ENCODE measurements at regions not wholly inside any gene's neighbourhood (a gene's known extent, or its start where the extent isn't known, plus 50 kb on each side); places are given as distances from the start of the nearest gene placed in this dataset.

DNA sequence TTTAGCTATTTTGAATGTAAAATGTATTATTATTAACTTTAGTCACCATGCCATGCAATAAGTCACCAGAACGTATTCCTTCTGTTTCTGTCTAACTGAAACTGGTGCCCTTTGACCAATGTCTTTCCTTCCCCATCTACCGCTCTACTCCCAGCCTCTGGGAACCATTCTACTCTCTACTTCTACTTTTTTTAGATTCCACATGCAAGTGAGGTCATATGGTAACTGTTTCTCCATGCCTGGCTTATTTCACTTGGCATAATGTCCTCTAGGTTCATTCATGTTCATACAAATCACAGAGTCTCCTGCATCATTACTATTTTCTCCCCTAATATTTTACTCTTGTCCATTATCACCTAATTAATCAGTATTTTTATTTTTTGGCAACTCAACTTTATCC, 160.1 kb downstream of the TMX1 start:
- no peak for DNase-seq

DNA sequence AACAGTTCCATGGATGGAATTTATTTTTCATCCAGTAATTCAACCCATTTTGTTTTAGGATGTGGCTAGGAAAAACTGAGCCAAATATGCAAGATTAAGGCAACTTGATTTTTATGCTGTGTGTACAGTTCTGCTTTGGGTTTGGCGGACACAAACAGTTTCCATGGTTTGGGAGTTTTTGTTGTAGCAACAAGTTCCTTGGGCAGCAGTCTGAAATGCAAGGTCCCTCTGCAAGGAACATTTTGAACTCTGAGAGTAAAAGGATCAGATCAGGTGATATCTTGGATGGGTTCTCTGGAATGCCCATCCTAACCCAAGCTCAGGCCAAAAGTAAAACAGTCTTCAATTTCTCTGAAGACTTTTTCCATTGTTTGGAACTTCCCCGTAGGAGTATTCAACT, 161.2 kb downstream of the TMX1 start:
- DNase-seq = no peak

DNA sequence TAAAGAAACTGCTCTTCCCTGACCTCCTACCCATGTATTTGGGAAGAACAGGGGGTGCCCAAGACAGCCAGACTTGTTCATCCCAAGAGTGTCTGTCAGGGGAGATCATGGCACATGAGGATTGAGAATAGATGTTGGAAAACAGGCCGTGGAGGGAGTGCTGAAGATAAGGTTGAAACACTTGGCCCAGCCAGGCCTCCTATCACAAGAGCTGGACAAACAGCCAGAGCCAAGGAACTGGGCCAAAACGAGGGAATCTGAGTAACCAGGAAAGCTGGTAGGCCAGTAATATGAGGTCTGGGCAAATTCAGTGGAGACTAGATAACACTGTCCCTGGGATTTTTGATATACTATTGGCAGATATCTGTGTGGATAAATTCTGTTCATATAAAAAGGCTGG, 161.7 kb downstream of the TMX1 start:
- no peak for DNase-seq

DNA sequence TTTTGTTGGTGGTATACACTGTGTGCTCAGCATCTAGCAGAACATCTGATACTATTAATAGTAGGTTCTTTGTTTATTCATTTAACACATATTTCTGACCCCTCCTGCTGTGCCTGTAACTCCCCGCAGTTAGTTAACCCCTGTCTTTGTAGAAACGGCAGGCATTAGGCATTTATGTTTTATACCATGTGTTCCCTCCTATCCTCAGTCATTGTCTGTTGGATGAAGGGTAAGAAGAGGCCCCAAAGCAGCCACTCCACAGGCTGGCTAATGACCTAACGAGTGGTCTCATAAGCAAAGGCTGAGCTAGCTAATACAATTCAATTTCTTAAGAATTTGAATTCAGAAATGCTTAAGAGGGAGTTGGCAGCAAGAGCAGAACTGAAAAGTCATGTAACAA, 170.8 kb downstream of the TMX1 start:
- DNase-seq = no peak

DNA sequence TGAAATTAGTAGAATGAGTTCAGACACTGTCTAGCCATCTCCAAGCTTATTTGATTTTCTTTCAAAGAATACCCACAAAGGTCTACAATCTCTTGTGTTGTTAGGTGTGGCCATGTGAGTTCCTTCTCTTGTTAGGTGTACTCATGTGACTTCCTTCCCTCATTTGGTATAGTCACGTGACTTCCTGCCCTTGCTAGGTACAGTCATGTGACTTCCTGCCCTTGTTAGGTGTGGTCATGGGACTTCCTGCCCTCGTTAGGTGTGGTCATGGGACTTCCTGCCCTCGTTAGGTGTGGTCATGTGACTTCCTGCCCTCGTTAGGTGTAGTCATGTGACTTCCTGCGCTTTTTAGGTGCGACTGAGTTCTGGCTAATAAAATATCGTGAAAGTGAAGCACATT, 179.6 kb downstream of the TMX1 start:
- DNase-seq = no peak

DNA sequence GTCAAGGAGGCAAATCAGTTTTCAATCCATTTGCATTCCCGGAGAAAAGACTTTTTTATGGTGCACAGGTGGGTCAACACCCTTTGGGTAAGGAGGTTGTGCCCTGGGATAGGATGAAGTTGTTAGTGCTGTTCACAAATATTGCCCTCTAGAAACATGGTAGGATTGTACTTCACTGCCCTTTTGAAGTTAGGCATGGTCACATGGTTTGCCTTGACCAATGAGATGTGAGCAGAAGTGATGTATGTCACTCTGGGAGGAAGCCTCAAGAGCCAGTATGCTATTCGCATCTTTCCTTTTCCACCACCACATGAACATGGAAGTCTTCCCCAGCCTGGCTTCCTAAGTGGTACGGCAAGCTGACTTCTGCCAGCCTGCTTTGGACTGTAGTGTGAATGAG, 182.7 kb downstream of the TMX1 start:
- no peak for DNase-seq

DNA sequence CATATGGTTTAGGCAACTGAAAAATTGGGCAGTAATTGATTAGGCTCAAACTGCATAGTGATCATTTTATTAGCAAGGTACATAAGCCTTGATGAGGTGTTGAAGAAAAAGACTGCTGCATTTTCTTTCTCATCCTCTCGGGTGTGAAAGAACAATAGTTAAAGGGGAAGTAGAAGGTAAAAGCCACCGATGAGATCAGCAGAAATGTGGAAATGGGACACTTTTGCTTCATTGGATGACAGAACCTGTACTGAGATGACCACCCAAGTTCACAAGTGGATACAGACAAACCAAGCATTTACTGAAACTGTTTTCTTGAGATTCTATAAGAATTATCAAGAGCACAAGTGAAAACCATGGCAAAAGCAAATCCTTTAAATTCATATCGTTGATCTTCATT, 184.0 kb downstream of the TMX1 start:
- DNase-seq = no peak

DNA sequence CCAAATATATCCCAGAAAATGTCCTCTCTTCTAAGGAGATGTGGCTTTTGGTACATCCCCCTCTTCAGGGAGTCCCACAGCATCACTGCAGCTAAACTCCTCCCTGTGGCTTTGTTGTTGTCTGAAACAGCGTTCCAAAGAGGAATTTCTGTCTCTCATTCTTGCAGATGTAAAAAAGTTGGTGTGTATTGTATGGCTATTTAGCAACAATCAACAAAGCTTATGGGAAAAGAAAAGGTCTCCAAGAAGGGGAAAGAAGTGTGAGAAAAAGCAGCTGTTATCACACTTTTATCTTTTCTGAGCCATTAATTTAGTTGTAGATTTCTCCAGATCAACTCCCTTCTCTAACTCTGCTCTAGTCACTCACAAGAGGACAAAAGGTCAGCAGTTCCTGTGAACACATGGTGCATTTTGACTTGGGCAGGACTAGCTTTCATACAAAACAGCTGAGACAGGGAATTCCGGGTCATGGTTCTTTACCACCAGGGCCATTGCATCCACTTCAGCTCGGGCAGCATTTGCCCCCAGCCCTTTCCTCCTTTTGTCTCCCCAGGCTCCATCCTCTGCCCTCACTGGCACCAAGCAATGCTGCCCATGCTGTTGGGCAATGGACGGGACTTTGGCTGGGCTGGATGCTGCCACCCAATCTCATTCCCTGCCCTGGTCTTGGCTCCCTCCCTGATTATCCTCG, 184.7 kb downstream of the TMX1 start:
- DNase-seq = no peak

DNA sequence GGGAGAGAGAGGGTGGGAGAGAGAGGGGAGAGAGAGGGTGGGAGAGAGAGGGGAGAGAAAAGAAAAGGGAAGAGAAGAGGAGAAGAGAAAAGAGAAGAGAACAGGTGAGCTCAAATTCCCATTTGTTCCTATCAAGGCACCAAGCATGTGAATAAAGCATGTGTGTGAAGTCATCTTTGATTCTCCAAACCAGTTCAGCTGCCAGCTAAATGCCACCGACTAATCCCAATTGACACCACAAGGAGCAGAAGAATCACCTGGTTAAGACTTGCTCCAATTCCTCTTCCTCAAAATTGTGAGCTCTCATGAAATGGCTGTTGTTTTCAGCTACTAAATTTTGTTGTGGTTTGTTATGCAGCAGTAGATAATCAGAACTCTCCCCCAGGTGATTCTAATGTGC, 188.9 kb downstream of the TMX1 start:
- DNase-seq = no peak

DNA sequence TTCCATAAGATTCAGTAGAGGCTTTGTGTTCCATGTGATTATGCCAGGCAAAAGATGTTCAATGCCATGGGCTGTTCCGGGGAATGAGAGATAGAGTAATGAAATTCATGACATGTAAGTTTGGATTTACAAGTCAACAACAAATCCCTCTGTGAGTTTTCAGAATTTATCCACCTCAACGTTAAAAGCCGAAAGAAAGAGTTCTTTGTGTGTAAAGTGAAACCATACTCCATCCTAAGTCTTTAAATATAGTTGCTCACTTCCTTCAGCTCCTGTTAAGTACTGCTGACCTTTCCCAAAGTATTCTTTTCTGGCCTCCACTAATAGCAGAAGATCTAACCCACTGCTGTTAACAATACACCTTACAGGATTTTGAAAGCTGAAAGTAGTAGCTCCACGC, 190.0 kb downstream of the TMX1 start:
- DNase-seq = no peak

DNA sequence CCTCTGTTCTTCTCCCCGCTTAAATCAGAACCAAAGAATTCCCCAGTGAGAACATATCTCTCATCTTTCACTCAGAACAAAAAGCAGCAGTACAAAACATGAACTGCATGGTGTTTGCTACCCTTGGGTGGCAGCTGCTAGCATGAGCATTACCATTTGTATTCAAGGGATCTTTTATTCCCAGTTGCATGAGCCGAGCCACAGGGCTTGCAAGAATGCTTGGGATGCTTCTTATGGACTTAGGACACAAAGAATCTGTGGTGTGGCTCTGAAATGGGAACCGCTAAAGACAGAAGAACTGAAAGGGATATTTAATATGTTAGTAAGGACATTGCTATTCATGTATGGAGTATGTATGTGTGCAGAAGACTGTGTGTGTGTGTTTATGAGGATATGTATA, 190.6 kb downstream of the TMX1 start:
- DNase-seq = no peak

DNA sequence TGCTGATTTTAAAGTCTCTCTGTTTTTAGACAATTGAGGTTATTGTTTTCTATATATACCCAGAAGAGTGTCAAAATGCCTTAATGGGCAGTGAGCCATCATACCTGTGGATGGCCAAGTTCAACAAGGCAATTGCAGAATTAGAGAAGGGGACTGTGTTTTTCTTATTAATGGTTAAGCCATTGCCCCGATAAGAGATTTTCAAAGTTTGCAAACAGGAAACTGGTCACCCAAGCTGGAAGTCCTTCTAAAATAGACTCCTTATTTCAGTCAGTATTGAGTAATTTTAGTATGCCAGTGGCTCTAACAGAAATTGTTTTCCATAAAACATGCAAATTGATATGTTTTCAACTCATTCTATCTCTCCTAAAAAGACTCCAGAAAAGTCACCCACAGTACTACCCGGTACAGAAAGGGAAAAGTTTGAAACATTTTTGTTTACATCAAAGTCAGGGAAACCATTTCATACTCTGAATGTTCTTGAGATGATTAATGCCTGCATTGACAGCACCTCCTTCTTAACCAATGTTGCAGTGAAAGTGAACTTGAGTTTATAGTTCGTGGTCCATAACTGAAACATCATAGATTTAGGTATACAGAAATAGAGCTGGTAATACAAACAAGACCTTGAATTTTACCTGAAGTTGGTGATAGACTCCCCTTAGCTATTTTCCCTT, 191.1 kb downstream of the TMX1 start:
- no peak for DNase-seq

DNA sequence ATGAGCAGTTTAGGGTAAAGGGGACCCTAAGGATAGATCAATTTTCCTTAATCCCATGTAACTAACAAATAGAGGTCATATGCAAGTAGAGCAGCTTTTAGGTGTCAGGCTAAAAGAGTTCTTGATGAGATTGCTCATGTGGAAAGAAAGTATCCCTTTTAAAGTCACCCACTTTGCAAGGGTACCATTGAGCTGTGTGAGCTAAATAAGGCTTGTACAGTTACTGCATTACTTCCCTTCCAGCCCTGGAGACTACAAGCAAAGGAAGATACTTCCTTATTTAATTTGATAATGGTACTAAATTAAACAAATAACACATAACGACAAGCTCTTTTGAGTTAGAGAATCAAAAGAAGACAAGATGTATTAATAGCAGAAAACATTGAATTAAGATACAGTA, 191.7 kb downstream of the TMX1 start:
- no peak for DNase-seq

DNA sequence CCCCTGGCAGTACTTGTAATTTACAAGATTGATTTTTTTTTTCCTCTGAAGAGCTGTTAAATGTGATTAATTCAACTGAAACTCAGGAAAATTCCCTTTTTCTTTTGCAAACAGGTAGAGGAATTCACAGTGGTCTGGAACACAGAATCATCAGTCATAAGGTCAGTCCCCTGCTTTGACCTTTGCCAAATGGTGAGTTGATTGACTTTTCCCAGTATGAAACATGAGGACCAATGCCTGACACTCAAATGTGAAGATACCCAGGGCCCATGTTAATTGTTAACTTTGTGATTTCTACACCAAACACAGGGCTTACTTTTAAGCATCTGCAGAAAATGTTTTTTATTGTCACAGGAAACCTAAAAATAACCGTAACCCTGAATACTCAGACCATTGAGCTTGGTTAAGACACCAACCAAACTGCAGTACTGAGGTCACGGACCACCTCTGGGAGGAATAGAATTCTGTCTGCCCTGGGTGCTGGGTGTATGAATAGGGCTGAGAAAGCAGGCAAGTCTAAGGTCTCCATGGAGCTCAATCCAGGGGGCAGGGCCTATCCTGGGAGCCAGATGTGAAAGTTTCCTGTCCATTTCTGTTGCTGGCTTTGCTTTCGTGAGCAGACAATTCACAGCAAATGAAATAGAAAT, 192.4 kb downstream of the TMX1 start:
- DNase-seq = no peak

DNA sequence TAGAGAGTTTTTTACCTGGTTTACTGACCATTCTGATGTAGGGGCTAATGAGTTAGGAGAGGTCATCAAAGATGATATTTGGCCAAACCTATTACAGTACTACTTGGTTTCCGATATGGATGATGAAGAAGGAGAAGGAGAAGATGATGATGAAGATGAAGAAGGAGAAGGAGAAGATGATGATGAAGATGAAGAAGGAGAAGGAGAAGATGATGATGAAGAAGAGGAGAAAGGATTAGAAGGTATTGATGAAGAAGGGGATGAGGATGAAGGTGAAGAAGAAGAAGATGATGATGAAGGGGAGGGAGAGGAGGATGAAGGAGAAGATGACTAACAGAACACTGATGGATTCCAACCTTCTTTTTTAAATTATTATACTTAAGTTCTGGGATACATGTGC, 196.6 kb downstream of the TMX1 start:
- DNase-seq = no peak

DNA sequence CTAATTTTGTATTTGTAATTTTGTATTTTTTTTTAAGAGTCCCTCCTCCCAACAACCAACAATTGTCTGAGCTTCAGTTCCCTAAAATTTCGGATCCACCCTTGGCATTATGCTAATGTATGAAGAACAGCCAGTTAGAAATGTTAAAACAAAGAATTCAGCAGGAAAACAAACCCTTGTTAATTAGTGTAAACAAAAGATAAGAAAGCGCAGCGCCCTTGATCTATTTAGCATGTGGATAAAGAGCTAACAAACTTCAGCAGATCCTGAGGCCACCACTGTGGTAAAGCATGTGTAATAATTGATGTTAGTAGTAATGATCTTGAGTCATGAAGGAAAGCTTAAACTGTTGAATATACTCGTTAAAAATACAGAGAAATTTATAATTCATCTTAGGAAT, 199.8 kb downstream of the TMX1 start:
- DNase-seq = no peak

DNA sequence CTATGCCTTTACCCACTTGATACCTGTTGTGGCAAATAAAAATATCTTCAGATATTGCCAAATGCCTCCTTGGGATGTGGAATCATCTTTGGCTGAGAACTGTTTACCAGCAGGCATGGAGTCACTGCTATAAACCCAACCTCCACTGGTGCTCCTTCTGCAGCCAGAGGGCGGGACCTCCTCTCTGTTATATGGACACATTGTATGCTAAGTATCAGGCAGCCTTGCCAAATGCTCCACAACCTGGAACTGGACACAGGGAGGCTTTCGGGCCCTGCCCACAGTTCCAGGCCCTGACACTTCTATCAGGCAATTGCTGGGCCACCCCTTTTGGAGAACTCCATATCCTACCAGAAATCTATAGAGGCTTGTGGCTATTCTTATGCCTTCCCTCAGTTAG, 201.0 kb downstream of the TMX1 start:
- DNase-seq = no peak

DNA sequence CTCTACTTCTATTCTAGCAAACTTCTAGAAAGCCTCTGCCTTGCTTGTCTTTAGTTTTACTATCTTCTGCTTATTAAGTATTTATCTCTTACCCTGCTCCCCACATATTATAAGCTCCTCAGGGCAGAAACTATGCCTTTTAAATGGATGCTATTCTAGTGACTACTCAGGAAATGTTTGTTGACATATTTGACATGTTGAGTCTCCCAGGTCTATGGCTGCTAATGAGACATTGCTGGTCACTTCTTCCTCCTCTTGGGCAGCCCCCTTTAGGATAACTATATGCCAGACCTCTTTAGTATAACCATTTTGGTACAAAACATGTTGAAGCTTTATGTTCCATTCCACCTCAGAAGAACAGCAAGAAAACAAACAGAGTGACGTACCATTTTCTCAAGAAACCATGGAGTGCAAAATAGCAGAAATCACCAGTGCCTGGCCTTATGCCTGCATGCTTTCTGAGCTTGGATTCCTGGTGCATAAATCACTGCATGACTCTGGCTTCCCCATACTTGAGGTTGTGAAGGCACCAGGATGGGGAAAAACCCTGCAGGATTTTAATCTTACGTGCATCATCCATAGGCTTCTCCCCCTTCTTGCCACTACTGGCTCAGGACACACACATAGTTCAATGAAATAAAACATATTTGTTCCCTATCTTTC, 202.6 kb downstream of the TMX1 start:
- no peak for DNase-seq

DNA sequence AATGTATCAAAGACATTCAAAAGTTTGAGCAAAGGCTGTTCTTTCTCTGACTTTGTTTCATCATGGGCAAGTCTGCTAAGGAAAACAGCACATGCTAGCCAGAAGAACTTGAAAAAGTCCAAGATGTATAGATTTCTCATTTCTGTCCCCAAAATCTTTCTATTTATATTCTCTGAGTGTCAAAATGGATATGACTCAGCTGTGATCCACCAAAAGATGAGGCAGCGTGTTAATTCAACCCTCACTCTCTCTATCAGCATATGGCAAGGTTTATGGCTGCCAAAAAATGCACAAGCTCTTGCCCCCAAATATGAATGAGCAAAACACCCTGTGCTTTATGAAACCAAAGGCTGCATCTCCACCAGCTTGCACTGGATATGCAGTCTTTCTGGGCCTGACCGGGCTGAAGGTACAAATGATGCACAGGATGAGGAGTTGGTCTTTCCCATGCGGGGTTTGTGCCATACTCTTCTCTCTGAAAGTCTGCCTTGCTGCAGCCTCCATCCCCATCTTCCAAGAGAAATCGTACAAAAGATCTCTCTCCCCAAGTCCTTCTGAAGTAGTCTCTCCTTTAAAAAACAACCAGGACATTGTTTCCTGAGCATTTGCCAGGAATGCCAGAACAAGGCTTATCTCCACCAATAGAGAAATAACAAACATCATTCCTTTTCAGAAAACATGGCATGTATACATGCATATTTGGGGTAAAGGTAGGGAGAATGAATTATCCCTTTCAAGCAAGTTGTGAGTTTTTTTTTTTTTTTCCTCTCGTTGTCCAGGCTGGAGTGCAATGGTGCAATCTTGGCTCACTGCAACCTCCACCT, 203.4 kb downstream of the TMX1 start:
- no peak for DNase-seq

DNA sequence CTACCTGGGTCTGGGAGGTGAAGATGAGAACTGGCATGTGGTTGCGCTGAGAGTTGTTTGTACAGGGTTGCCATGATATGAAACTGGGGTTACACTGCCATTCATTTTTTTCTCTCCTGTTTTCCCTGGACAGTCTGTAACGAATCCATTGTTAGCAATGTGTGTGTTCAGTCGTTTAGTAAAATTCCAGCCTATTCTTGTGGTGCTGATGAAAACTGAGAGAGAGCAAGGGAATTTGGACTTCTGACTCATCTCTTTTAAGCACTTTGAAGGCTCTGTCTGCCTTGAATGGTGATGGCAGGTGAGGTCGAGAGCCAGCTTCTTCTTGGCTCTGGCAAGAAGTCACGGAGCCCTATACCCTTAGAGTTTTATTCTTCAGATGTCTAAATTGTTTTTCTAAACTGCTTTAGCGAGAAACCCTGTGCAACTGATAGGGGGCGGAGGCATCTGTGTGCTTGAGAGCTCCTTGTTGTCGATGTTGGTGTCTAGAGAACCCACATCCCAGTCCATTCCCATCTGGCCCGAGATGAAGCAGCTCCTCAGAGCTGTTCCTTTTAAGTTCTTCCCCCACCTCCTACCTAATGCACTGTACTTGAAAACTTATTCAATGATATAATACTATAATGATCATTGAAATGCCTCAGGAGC, 204.4 kb downstream of the TMX1 start:
- DNase-seq = no peak

DNA sequence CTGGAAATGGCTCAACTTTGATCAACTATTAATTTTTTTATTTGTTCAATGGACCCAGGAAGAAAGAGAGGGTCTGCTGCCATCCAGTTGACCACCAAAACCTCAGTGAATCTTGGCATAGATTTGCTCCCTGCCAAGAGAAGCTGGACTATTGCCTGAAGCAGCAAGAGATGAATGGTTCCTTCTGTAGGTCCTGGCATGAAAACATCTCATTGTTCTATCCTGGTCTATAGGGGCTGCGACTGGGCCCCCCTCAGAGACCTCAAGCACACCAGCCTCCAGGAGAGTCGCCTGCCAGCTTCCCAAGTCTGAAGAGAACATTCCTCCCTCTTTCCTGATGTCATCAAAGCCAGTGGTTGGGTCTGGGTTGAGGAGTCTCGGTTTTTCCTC, 204.9 kb downstream of the TMX1 start:
- no peak for DNase-seq

DNA sequence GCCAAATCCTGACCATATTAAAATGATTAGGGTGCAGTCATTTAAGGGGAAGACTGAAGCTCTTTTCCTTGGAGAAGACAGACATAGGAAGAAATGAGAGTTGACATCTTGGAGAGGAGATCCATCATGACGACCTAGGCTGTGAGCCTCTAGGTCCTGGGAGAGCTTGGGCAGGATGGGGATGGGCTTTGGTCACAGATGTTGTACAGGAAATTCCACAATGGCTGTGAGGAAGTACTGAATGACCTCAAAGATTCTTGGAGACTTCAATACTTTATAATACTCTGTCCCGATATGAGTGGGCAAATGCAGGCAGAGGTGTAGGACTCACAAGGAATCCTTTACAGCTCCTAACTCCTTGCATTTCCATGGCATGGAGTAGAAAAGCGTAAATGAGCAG, 204.9 kb upstream of the FRMD6 start:
- DNase-seq = no peak

DNA sequence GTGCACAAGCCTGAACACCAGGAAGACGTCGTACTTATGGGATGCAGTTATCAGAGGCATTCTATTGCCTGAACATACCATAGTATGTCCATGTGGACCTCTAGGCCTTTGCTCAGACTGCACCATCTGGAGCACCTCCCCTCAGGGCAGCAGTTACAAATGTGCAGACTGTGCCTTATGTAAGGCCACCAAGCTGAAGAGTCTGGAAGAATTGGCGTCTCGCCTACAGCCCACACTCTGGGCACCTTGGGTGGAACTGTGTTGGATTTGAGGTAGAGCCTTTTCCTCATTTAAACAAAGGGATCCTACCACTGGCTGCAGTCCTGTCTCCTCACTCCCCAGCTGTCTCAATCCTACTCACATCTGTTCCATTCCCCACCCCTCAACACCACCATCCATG, 204.3 kb upstream of the FRMD6 start:
- no peak for DNase-seq
